IMR-90 (cell line): ENCODE measurements at regions not wholly inside any gene's neighbourhood (a gene's known extent, or its start where the extent isn't known, plus 50 kb on each side); places are given as distances from the start of the nearest gene placed in this dataset.

ENCODE experiments used
- ATAC-seq: fragments of 200-7000 bp; cut with Tn5 transposase; 2 replicates; pipeline ENCODE4 v1.9.1; 2020; ENCODE audit warnings: low read depth, mild to moderate bottlenecking, moderate library complexity
- BruUV-seq: library from RNA; stranded (reverse); fragments of 400-500 nt; replicated peaks from 2 replicates; lab custom pipeline; 2021; lab: Mats Ljungman, UMichigan
- CTCF ChIA-PET: fragments of 300-600 bp; formaldehyde crosslinking; extraction: SDS; loops from one replicate; lab custom pipeline; 2021; ENCODE audit warnings: antibody characterized with exemption; lab: Yijun Ruan, JAX
- POLR2A ChIA-PET: fragments of 300-600 bp; sonication (Branson Sonifier 250); formaldehyde crosslinking; loops from one replicate; lab custom pipeline; 2022; ENCODE audit warnings: antibody characterized with exemption; ENCODE audit not compliant: unreplicated experiment; lab: Charles Lee
- DNase-seq: peaks from one replicate; pipeline ENCODE4 v3.0.0; 2013
- H2AFZ ChIP-seq: replicated peaks from 2 replicates; pipeline ENCODE3; 2013; ENCODE audit warnings: low read length, mild to moderate bottlenecking; ENCODE audit not compliant: poor library complexity
- H2AK5ac ChIP-seq: 2 replicates; pipeline ENCODE4 v1.6.1; 2013; ENCODE audit warnings: low read depth, low read length, inconsistent platforms
- H2AK9ac ChIP-seq: replicated peaks from 2 replicates; pipeline ENCODE3; 2013; ENCODE audit warnings: mild to moderate bottlenecking, low read depth, low read length, moderate library complexity; ENCODE audit not compliant: poor library complexity
- H2BK120ac ChIP-seq: 2 replicates; pipeline ENCODE4 v1.6.1; 2013; ENCODE audit warnings: low read depth, low read length, inconsistent platforms
- H2BK15ac ChIP-seq: 3 replicates; pipeline ENCODE4 v1.6.1; 2013; ENCODE audit warnings: low read depth, low read length, inconsistent platforms
- H2BK20ac ChIP-seq: 2 replicates; pipeline ENCODE4 v1.6.1; 2013; ENCODE audit warnings: low read depth, mild to moderate bottlenecking, inconsistent platforms, low read length, moderate library complexity
- H2BK5ac ChIP-seq: 2 replicates; pipeline ENCODE4 v1.6.1; 2013; ENCODE audit warnings: mild to moderate bottlenecking, low read depth, low read length, inconsistent platforms; ENCODE audit not compliant: poor library complexity, severe bottlenecking
- H3K14ac ChIP-seq: replicated peaks from 2 replicates; pipeline ENCODE4 v1.6.1; 2013; ENCODE audit warnings: low read depth, low read length, inconsistent platforms
- H3K18ac ChIP-seq: 2 replicates; pipeline ENCODE4 v1.6.1; 2013; ENCODE audit warnings: low read depth, low read length, control low read depth
- H3K23ac ChIP-seq: 2 replicates; pipeline ENCODE4 v1.6.1; 2013; ENCODE audit warnings: low read depth, low read length, inconsistent platforms
- H3K27ac ChIP-seq: 2 replicates; pipeline ENCODE4 v1.5.1; 2013; ENCODE audit warnings: mild to moderate bottlenecking, control low read depth, low read length; ENCODE audit not compliant: insufficient read depth
- H3K27me3 ChIP-seq: 2 replicates; pipeline ENCODE4 v1.6.1; 2013; ENCODE audit warnings: low read length; ENCODE audit not compliant: control insufficient read depth, insufficient read depth
- H3K36me3 ChIP-seq: 2 replicates; pipeline ENCODE4 v1.6.1; 2013; ENCODE audit warnings: low read length, mixed read lengths; ENCODE audit not compliant: control insufficient read depth, insufficient read depth
- H3K4ac ChIP-seq: 2 replicates; pipeline ENCODE4 v1.6.1; 2013; ENCODE audit warnings: low read depth, low read length, inconsistent platforms
- H3K4me1 ChIP-seq: 2 replicates; pipeline ENCODE4 v1.6.1; 2013; ENCODE audit warnings: low read length, mixed read lengths; ENCODE audit not compliant: control insufficient read depth, insufficient read depth
- H3K4me2 ChIP-seq: 2 replicates; pipeline ENCODE4 v1.6.1; 2013; ENCODE audit warnings: low read depth, mild to moderate bottlenecking, control low read depth, low read length, moderate library complexity
- H3K4me3 ChIP-seq: 2 replicates; pipeline ENCODE4 v1.5.1; 2013; ENCODE audit warnings: low read depth, mild to moderate bottlenecking, control low read depth, low read length, moderate library complexity; ENCODE audit not compliant: insufficient read depth
- H3K56ac ChIP-seq: 2 replicates; pipeline ENCODE4 v1.6.1; 2013; ENCODE audit warnings: low read length, inconsistent platforms; ENCODE audit not compliant: insufficient read depth; ENCODE audit errors: extremely low read depth
- H3K79me1 ChIP-seq, 2 experiments: 2 replicates each; pipeline ENCODE4 v1.6.1; 2013; ENCODE audit warnings: low read length in 2 of 2, inconsistent platforms in 1 of 2, low read depth in 1 of 2
- H3K9ac ChIP-seq: 2 replicates; pipeline ENCODE4 v1.6.1; 2013; ENCODE audit warnings: low read depth, low read length, control low read depth
- H3K9me1 ChIP-seq: 2 replicates; pipeline ENCODE4 v1.6.1; 2013; ENCODE audit warnings: low read length, inconsistent platforms; ENCODE audit not compliant: insufficient read depth
- H3K9me3 ChIP-seq: 2 replicates; pipeline ENCODE4 v1.6.1; 2013; ENCODE audit warnings: low read length; ENCODE audit not compliant: control insufficient read depth, insufficient read depth
- H4K20me1 ChIP-seq: 2 replicates; pipeline ENCODE4 v1.6.1; 2013; ENCODE audit warnings: low read length, inconsistent platforms; ENCODE audit not compliant: insufficient read depth
- H4K5ac ChIP-seq: 2 replicates; pipeline ENCODE4 v1.6.1; 2013; ENCODE audit warnings: mild to moderate bottlenecking, low read depth, low read length, control low read depth
- H4K8ac ChIP-seq, 2 experiments: 2 replicates each; pipeline ENCODE4 v1.6.1; 2013; ENCODE audit warnings: low read depth in 2 of 2, low read length in 2 of 2, control low read depth in 1 of 2, inconsistent platforms in 1 of 2
- H4K91ac ChIP-seq: 2 replicates; pipeline ENCODE4 v1.6.1; 2013; ENCODE audit warnings: low read depth, low read length, inconsistent platforms; ENCODE audit not compliant: insufficient read depth
- BHLHE40 ChIP-seq: fragments of 150-350 bp; IDR thresholded peaks from 2 replicates; pipeline ENCODE4 v1.6.1; 2016; ENCODE audit warnings: mild to moderate bottlenecking, low read depth, low read length
- CEBPB ChIP-seq: IDR thresholded peaks from 2 replicates; pipeline ENCODE4 v1.6.1; 2012; ENCODE audit warnings: low read depth, low read length, improper control_type of control experiment
- CHD1 ChIP-seq: IDR thresholded peaks from 2 replicates; pipeline ENCODE4 v1.6.1; 2012; ENCODE audit warnings: low read depth, low read length, improper control_type of control experiment
- CTCF ChIP-seq: conservative IDR thresholded peaks from 2 replicates; pipeline ENCODE4 v1.5.1; 2012; ENCODE audit warnings: mild to moderate bottlenecking, low read depth, low read length, improper control_type of control experiment
- FOS ChIP-seq: fragments of 150-350 bp; IDR thresholded peaks from 2 replicates; pipeline ENCODE4 v1.6.1; 2016; ENCODE audit warnings: low read depth, low read length
- MAFK ChIP-seq: IDR thresholded peaks from 2 replicates; pipeline ENCODE4 v1.6.1; 2012; ENCODE audit warnings: low read depth, low read length, improper control_type of control experiment
- MAZ ChIP-seq: IDR thresholded peaks from 2 replicates; pipeline ENCODE4 v1.6.1; 2012; ENCODE audit warnings: low read depth, mild to moderate bottlenecking, low read length, improper control_type of control experiment, moderate library complexity, borderline replicate concordance
- MXI1 ChIP-seq: IDR thresholded peaks from 2 replicates; pipeline ENCODE4 v1.6.1; 2012; ENCODE audit warnings: low read depth, mild to moderate bottlenecking, low read length, moderate library complexity, borderline replicate concordance
- POLR2A ChIP-seq: IDR thresholded peaks from 2 replicates; pipeline ENCODE4 v1.6.1; 2012; ENCODE audit warnings: mild to moderate bottlenecking, low read depth, low read length
- RAD21 ChIP-seq: IDR thresholded peaks from 2 replicates; pipeline ENCODE4 v1.6.1; 2012; ENCODE audit warnings: low read length, improper control_type of control experiment
- RCOR1 ChIP-seq: IDR thresholded peaks from 2 replicates; pipeline ENCODE4 v1.6.1; 2012; ENCODE audit warnings: mild to moderate bottlenecking, low read length, improper control_type of control experiment; ENCODE audit not compliant: insufficient replicate concordance
- RFX5 ChIP-seq: IDR thresholded peaks from 2 replicates; pipeline ENCODE4 v1.8.0; 2012; ENCODE audit warnings: low read depth, mild to moderate bottlenecking, low read length, moderate library complexity
- SMC3 ChIP-seq: fragments of 150-350 bp; IDR thresholded peaks from 2 replicates; pipeline ENCODE4 v1.6.1; 2016; ENCODE audit warnings: low read depth, mild to moderate bottlenecking, antibody characterized with exemption, low read length, moderate library complexity
- USF2 ChIP-seq: fragments of 150-350 bp; IDR thresholded peaks from 2 replicates; pipeline ENCODE4 v1.6.1; 2017; ENCODE audit warnings: mild to moderate bottlenecking, antibody characterized with exemption, low read length, low read depth
- WGBS, 2 experiments: methylation state at CpG; one replicate each; pipeline versions ENCODE4 v1.1.5 to v1.1.7; 2013; ENCODE audit warnings: missing lambda C conversion rate in 2 of 2; ENCODE audit not compliant: insufficient read length in 1 of 2; ENCODE audit errors: extremely low coverage in 2 of 2; 5-methylcytosine and 5-hydroxymethylcytosine counted together
- dilution Hi-C: fragments of 300-500 bp; cut with HindIII; formaldehyde crosslinking; loops from one replicate; pipeline ENCODE4 v1.14.3; 2018; ENCODE audit warnings: low sequenced_read_pairs; ENCODE audit not compliant: unreplicated experiment
- in situ Hi-C: fragments of 300-500 bp; cut with MboI; formaldehyde crosslinking; loops from 3 replicates; pipeline ENCODE4 v1.14.3; 2019; ENCODE audit warnings: low sequenced_read_pairs, inconsistent platforms, mixed read lengths
- intact Hi-C: fragments of 100-400 bp; cut with micrococcal nuclease; formaldehyde crosslinking; loops from 2 replicates; pipeline ENCODE4 v1.10.0; 2022

- no peaks in the 10 kb centered on the region for H3K9me3 ChIP-seq
- CTCF ChIA-PET, result no interaction called here
- H3K23ac ChIP-seq, result no peak overlapping the region
- no peak overlapping the region for H4K91ac ChIP-seq
- H3K36me3 ChIP-seq, result no peaks in the 10 kb centered on the region
- H3K79me1 ChIP-seq, result no peaks in the 10 kb centered on the region
- H3K56ac ChIP-seq, result no peak overlapping the region
- H2BK120ac ChIP-seq, result no peak overlapping the region
- DNase-seq (no peak), ATAC-seq (no peak)
- no peak overlapping the region for H3K4me2 ChIP-seq
- no CpG with 5 or more reads among the region's 11 CpGs for WGBS, 2 experiments
- H4K8ac ChIP-seq, result no peak overlapping the region
- BruUV-seq, result no TSS peak
- H3K9ac ChIP-seq, result no peak overlapping the region
- peaks cover 4% of the 10 kb centered on the region for H3K9me1 ChIP-seq
- H3K4ac ChIP-seq, result no peak overlapping the region
- H4K20me1 ChIP-seq, result no peaks in the 10 kb centered on the region
- H3K4me3 ChIP-seq, result no peak overlapping the region
- intact Hi-C loops, result no loop called here
- H2BK5ac ChIP-seq, result no peak overlapping the region
- no peak overlapping the region for H3K14ac ChIP-seq
- no peak overlapping the region for H4K5ac ChIP-seq
- H3K27me3 ChIP-seq, result peaks cover 4% of the 10 kb centered on the region; the same call in 1 of the 2 replicates
- H3K4me1 ChIP-seq, result no peaks in the 10 kb centered on the region; the same call in 1 of the 2 replicates
- H2BK20ac ChIP-seq, result no peak overlapping the region
- no peak overlapping the region for H3K27ac ChIP-seq
- H3K18ac ChIP-seq, result no peak overlapping the region
- dilution Hi-C loops, result no loop called here
- POLR2A ChIA-PET, result no interaction called here
- no peak overlapping the region for H2AFZ ChIP-seq
- H2AK9ac ChIP-seq, result no peak overlapping the region
- H2AK5ac ChIP-seq, result no peak overlapping the region
- in situ Hi-C loops, result no loop called here
- TF ChIP-seq CEBPB (no peak), CHD1 (no peak), CTCF (no peak), RCOR1 (no peak), RAD21 (no peak), MAZ (no peak), SMC3 (no peak), FOS (no peak), RFX5 (no peak), USF2 (no peak), MXI1 (no peak), POLR2A (no peak), MAFK (no peak), BHLHE40 (no peak)
- H2BK15ac ChIP-seq, result no peak overlapping the region
These were observed 116.9 kb upstream of the GDF10 start for GRCh38 chr10:47182934-47183703.
